HG02763 (cell line): ENCODE measurements at regions not wholly inside any gene's neighbourhood (a gene's known extent, or its start where the extent isn't known, plus 50 kb on each side); places are given as distances from the start of the nearest gene placed in this dataset.

Source experiments
- ATAC-seq: cut with Tn5 transposase; IDR thresholded peaks from one replicate; pipeline ENCODE4 v1.9.1; 2021; ENCODE audit warnings: mild to moderate bottlenecking, moderate library complexity; ENCODE audit not compliant: unreplicated experiment

DNA sequence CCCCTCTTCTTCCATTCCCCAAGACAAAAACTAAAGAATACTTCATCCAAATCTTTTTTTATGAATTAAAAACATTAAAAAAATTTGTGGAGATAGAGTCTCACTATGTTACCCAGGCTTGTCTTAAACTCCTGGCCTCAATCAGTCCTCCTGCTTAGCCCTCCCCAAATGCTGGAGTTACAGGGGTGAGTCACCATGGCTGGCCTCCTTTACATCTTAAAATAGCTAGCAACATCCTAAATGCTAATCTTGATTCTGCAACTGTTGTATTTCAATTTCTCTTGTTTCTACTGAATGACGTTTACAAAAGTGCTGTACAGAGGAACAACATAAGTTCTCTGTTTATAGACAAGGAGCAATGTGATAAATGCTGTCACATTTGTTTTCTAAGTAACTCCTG, 483.5 kb downstream of the ADGRL2 start:
- ATAC-seq, result no peak

DNA sequence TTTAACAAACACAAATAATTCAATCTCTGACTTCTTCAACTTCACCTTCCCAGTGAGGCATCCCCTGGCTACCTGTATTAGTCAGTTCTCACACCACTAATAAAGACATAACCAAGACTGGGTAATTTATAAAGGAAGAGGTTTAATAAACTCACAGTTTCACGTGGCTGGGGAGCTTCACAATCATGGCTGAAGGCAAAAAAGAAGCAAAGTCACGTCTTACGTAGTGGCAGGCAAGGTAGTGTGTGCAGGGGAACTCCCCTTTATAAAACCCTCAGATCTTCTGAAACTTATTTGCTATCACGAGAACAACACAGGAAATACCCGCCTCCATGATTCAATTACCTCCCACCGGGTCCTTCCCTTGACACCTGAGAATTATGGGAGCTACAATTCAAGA, 478.5 kb downstream of the ADGRL2 start:
- no peak for ATAC-seq

DNA sequence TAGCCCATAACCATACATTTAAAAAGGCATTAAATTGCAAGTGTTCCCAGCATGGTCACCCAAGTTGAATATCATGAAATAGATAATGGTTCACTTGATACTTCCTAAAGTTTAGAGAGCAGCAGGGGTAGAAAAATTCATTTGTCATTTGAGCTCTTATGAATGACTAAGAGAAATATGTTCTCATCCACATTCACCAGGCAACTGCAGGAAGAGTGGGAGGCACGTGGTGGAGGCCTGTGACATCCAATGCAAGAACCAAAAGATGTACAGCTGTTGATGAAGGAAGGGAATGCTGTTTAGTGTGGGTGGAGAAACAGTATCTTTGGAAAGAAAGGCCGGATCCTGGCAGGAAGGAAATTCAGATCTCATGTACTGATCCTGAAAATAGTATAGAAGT, 473.1 kb downstream of the ADGRL2 start:
- ATAC-seq, result no peak

DNA sequence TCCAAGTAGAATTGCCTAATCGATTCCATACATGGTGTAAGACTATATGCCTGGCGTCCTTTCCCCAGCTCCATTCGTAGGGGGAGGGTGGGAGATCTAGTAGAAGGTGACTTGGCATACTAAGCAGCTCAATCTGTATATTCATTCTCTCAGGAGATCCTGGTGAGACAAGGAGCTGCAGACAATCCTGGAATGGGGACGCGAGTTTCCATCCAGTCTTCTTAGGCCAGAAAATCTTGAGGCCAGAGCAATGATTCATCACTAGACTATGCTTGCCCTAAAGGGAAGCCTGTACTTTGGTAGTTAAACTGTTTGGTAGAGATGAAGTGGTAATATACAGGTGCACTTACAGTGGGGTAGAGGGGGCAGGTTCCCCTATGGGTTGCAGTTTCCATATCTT, 468.7 kb downstream of the ADGRL2 start:
- no peak for ATAC-seq

DNA sequence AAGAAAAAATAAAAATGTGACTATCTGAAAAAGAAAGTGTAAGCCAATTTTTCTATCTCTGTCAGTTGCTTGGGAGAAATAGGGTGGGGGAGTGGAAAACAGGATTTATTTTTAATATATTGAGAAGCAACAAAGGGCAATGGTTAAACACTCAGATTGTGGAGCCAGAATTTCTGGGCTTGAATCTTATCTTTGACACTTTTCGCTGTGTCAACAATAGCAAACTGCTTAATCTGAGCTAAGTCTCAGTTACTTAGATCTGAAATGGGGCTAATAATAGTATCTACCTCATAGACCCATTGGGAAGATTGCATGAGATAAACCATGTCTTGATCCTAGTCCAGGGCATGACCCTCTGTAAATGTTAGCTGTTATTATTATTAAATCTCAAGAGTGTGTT, 468.1 kb downstream of the ADGRL2 start:
- ATAC-seq, result no peak

DNA sequence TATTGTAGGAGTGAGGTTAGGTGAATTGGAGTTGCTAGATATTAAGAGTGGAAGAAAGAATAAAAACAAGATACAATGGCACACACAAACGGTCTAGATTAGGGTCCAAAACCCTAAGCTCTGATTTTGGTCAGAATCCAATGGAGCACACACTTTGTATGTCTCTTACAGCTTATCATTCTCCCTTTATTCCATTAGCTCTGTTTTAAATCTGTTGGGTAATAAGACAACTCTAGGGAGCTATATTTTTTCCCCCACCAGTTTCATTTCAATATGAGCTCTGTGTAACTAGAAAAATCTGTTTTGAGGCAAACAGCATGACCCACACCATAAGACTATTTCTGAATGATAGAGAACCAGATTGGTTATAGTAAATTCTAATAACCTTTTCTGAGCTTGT, 465.6 kb downstream of the ADGRL2 start:
- ATAC-seq, result no peak

DNA sequence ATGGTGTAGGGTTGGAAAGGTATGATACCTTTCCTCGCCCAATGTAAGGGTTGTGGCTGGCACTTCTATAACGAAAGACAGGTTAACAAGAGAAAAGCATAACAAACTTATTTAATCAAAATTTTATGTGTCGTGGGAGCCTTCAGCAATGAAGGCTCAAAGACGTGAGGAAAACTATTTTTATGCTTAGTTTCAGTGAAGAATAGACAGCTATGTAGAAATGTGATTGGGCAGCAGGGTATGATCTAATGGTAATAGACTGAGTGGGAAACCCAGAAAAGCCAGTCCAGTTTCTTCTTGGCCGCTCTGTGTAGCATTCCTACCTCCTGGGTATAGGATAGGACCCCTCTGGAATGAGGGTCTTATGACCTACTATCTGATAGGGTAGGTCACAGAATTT, 464.7 kb downstream of the ADGRL2 start:
- no peak for ATAC-seq

DNA sequence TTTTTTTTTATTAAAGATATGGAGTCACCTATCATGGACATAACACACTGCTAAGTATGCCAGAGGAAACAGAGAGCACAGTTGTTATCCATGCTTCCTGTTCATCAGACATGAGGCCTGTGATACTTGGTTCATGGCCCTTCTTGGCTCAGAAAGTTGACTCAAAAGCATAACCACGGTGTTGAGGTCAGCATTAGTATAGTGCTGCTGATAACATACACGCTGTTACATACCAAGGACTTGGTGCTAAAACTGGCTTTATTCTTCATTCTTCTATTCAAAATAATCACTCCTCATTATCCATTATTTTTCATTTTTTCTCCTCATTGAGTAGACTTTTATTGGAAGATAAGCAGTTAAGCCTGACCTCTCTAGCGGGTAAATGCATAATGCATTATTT, 464.1 kb downstream of the ADGRL2 start:
- no peak for ATAC-seq

DNA sequence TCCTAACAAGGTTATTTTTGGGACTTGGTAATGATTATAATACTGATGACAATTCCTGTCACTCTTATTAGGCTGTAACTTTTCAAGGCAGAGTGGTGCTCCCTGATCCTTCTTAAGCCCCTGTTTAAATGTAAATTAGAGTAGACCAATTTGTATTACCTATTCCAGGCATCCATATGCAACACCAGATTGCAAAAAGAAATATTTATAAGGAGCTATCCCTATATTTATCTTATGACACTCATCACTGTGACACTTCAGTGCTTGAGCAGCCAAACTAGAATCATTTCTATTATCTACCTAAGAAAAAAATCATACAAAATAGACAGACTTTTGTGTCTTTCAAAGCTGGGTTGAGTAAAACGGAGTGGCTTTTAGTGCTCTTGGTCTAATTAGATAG, 462.7 kb downstream of the ADGRL2 start:
- no peak for ATAC-seq

DNA sequence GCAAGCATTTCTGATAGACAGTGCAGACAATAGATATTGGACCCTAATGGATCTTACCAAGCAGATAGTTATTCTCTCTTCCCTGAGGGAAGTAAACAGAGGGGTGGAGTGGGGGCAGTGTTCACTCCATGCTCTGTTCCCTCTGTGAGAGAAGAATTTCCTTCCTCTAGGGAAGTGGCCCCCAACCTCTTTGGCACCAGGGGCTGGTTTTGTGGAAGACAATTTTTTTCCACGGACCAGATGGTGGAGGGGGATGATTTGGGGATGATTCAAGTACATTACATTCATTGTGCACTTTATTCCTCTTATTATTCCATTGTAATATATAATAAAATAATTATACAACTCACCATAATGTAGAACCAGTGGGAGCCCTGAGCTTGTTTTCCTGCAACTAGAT, 459.9 kb downstream of the ADGRL2 start:
- no peak for ATAC-seq

DNA sequence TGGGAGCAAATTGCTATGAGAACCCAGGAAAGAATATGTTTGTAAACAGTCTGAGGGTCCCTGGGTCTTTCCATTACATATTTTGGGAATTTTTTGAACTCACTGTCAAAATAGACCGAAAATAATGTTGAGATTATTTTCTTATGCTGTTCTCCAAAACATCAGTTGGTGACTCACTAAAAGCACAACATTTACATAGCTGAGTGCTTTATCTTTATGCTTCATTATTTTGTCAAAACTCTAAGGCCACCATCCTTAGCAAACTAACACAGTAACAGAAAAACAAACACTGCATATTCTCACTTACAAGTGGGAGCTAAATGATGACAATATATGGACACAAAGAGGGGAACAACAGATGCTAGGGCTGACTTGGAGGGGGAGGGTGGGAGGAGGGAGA, 459.3 kb downstream of the ADGRL2 start:
- ATAC-seq, result no peak

DNA sequence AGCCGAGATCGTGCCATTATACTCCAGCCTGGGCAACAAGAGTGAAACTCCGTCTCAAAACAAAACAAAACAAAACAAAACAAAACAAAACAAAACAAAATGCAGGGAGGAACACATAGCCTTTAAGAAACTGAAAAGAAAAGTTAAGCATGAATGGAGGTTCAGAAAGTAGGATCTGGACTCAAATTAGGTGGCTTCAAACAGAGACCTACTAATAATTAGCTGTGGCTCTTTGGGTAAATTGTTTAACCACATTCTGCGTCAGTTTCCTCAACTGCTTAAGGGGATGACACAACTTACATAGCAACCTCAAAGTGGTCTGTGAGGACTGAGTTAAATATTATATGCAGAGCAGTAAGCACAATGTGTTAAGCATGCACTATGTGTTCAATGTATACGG, 458.2 kb downstream of the ADGRL2 start:
- no peak for ATAC-seq

DNA sequence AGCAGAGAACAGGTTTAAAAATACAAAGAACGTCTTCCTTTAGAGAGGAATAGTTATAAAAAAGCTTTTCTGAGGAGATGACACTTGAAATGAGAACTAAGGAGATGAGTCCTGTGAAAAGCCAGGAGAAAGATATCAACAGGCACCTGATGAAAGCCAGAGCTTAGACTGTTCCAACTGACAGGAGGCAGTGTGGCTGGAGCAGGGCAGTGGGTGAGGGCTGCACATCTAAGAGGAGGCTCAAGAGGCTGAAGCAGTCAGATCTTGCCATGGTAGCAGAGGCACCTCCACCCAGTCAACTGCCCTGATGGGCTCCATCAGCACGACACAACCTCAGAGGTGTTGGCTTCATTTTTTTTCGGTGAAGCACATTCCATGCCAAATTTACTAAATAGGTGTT, 445.3 kb downstream of the ADGRL2 start:
- ATAC-seq, result no peak

DNA sequence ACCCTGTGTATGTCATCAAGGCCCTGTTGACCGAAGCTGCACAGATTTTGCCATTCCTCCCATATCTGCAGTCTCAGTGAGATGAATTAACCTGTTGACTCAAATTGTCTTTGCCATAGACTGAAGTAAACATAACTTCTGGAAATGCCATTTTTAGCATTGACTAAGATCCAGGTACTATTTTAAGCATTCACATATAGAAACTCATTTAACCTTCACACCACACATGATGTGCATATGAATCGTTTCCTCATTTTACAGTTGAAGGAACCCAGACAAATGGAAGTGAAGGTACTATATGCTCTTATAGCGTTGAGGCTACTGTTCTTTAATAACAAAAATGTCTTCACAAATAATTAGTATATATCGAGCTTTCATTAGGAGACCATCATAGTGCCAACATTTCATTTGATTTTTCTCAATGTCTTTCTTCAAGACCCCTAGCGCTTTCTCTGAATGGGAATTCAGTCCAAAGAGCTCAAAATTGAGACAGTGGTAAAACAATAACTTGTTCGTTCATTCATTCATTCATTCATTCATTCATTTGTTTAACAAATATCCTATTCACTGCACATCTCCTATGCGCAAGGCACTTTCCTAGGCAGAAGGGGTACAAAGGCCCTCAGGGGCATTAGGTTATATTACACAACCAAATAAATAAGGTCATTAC, 444.7 kb downstream of the ADGRL2 start:
- ATAC-seq, result no peak

DNA sequence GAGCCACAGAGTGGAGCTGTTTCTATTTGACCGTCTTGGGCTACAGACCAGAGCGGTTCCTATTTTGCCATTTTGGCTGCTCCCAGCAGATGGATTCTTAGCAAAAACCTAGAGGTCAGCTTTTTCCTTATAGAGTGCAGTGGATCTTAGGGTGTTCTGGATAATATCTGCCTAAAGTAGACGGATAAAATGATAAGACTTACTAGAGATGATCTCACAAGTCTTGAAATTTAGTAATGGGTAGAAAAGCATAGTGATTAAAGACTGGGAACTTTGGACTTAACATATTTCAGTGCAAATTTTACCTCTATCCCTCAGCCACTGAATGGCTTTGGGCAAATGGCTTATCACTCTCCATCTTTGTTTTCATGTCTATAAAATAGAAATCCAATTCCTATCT, 439.8 kb downstream of the ADGRL2 start:
- no peak for ATAC-seq

DNA sequence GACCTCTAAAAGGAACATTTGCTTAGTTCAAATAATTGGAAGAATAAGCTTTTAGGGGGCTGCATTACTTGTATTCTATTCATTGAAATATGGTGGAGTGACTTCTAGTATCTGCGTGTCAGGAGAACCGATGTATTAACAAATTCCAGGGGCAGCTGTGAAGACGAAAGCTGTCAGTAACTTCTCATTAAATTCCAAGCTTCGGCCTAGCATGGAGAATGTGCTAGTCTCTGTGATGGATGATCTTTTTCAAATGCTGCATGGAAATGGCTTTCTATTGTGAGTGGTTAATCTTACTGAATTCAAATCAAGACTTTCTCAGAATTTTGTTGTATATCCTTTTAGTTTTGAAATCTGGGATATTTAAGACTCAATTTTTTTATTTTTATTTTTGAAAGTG, 429.9 kb downstream of the ADGRL2 start:
- no peak for ATAC-seq

DNA sequence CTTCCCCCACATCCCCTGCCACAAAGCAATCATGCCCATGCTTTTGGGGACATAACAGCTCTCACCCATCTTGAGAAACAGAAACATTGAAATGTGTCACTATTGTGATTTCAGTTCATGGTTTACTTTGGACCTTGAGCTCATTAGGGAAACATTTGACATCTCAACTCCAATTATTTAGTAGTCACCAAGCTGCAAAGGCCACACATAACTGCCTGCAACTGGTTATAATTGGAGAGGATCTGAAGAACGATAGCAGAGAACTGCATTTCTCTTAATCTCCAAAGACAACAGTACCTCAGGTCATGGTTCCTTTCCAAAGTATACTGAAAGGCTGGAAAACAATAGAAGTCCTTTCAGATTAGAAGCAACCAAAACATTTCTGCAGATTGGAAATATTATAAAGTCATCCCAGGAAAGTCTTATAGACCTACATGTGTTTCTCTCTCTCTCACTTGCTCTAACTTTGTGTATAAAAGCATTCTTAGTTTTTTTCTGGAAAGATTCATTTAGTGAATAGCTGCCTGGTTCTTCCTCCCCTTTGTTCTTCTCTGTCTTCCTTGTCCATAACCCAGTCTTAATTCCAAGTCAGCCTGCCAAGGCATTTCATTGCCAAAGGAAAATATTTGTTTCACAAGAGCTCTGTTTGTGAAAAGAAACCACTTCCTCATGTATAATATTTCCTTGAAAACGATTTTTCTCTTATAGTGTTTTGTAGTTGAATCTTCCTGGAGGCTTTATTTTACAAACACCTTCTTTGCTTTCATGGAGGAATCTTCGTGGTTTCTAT, 426.8 kb downstream of the ADGRL2 start:
- ATAC-seq, result no peak

DNA sequence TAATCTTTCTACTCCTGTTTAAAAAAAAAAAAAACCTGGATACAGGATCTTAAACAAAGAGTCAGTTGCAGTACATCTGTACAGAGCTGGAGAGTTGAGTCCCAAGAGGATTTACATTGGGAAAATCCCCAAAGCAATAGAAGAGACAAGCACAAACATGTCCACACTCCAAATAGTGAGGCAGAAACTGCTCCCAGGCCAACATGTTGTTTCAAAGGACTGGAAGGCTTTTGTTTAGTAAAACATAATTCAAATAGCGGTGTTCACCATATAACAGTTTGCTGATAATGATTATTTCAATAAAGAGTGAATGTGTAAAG, 425.4 kb downstream of the ADGRL2 start:
- no peak for ATAC-seq

DNA sequence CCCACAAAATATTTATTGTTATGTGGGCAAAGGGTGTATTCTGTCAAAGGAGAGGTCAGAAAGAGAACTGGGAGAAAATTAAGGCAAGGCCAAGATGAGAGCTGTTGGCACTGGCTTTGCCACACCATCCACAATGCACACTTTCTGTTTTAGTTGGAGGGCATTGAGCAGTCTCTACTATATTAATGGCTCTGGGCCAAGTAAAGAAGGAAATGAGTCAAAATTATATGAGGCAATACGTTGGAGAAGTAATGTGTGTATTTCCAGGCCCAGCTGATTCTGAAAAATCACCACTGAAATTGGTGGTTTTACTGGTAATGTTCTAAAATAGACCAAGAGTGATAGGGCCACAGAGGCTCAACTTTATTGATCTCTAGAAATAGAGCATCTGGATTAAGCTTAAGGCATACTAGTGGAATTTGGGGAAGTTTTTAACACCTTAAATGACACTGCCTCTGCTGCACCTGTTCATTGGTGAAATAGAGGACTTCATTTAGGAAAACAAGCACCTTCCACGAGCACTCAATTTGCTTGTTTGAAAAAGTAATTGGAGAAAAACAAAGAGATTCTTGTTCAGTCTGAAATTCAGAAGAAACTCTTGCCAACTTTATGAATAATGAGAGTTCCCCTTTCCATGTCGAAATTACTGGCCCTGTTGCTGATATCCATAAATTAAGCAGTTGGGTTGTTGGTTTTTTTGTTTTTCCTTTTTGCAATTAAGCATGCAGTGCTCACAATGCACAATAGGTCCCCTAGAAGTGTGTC, 424.9 kb downstream of the ADGRL2 start:
- ATAC-seq, result peak; percentile 68

DNA sequence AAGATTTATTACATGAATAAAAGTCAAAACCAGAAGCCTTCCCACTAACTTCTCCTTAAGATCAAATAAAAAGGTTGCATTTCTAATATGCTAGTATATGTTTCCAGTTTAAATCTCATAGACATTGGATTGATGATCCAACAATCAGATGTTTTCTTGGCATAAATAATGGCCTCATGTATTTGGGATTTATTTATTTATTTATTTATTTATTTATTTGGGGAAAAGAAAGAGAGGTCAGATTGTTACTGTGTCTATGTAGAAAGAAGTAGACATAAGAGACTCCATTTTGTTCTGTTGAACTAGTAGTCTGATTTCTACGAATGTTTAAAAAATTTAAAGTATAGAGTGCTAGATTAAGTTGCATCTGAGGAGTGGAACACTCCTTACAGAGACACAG, 422.4 kb downstream of the ADGRL2 start:
- no peak for ATAC-seq

DNA sequence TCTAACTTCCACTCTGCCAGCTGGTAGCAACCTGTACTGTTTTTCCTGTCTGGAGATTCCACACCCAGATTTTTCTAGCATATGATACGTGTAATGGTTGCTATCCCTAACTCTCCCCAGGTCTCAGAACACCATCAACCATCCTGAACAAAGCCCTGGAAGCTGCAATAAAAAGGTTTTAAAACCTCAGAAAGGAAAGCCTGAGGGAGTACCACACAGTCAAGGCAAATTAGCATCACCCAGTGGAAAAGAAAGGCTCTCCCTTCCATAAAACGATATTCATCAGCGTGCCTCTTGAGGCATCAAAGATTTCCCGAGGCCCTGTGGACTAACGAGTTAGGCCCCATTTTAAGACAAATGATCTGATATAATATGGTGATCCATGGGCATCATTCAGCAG, 421.0 kb downstream of the ADGRL2 start:
- no peak for ATAC-seq

DNA sequence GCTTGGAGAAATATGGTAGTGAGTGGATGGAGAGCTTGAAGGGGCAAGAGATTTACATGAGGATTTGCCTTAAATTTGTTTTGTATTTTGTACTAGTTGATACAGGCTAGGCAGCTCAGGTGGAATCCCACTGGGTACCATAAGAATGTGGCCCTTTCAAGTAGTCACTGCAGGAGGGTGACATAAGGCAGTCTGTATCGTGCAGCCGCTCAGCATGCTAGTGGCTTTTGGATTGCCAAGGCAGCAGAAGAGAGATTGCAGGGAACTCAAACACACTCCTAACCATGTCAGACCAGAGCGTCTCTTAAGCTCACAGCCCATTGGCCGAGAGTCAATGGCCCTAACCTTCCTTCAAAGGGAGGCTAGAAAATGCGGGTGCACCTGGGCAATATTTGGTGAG, 420.0 kb downstream of the ADGRL2 start:
- ATAC-seq, result no peak
